SK-N-SH treated with all-trans-retinoic acid at 6 μM for 48 hours (cell line): ENCODE measurements at regions not wholly inside any gene's neighbourhood (a gene's known extent, or its start where the extent isn't known, plus 50 kb on each side); places are given as distances from the start of the nearest gene placed in this dataset.

Source experiments
- PATZ1 ChIP-seq: fragments of 250-450 bp; sonication (Bioruptor Pico); IDR thresholded peaks from 2 replicates; pipeline ENCODE4 v1.8.0; 2020; ENCODE audit warnings: mild to moderate bottlenecking, moderate library complexity, borderline replicate concordance
- PPARA ChIP-seq: fragments of 250-450 bp; sonication (Bioruptor Pico); IDR thresholded peaks from 2 replicates; pipeline ENCODE4 v1.5.0; 2020; ENCODE audit warnings: mild to moderate bottlenecking, borderline replicate concordance
- RARB ChIP-seq: fragments of 250-450 bp; sonication (Bioruptor Pico); IDR thresholded peaks from 2 replicates; pipeline ENCODE4 v1.8.0; 2021; ENCODE audit warnings: mild to moderate bottlenecking, moderate library complexity
- ZFP3 ChIP-seq: fragments of 250-450 bp; sonication (Bioruptor Pico); IDR thresholded peaks from 2 replicates; pipeline ENCODE4 v1.5.0; 2020; ENCODE audit warnings: mild to moderate bottlenecking, moderate library complexity

GRCh38 chr2:62338111-62338510 lies 142.2 kb downstream of the B3GNT2 start:
- TF ChIP-seq RARB (CRISPR knock-in tag) (no peak), PPARA (CRISPR knock-in tag) (no peak), PATZ1 (CRISPR knock-in tag) (no peak), ZFP3 (CRISPR knock-in tag) (no peak)
